Hematopoietic multipotent progenitor cell treated with erythropoietin and hydrocortisone succinate and interleukin-3 and kit ligand, for 15 days (in vitro differentiated cells): ENCODE measurements at regions not wholly inside any gene's neighbourhood (a gene's known extent, or its start where the extent isn't known, plus 50 kb on each side); places are given as distances from the start of the nearest gene placed in this dataset.
"Not testable (repeated sequence)": the region's sequence is repeated elsewhere in the genome, so short reads cannot be mapped to it uniquely, and the experiment has no call there.

Experiments
- DNase-seq: peaks from one replicate; pipeline ENCODE4 v3.0.0-alpha.2; 2015; ENCODE audit warnings: low spot score

GRCh38 chr3:66633402-66634381 lies 132.9 kb upstream of the LRIG1 start:
- no peak for DNase-seq

DNA sequence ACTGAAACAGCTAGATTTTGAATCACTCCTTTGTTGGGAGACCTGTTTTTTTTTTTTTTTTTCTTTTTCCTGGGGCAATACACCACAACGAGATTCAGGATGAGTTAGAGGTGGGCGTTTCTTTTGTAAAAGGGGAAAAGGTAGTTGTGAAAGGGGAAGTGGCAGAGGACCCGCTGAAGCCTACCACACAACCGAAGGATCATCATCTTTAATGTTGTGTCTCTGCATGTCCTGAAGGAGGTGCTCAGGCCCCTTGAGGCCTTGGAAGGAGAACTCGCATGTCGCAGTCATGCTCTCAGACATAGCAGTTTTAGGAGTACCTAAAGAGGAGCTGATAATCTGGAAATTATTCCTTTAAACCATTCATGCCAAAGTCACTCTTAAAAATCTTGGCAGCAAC lies 137.9 kb upstream of the LRIG1 start:
- DNase-seq, result no peak

DNA sequence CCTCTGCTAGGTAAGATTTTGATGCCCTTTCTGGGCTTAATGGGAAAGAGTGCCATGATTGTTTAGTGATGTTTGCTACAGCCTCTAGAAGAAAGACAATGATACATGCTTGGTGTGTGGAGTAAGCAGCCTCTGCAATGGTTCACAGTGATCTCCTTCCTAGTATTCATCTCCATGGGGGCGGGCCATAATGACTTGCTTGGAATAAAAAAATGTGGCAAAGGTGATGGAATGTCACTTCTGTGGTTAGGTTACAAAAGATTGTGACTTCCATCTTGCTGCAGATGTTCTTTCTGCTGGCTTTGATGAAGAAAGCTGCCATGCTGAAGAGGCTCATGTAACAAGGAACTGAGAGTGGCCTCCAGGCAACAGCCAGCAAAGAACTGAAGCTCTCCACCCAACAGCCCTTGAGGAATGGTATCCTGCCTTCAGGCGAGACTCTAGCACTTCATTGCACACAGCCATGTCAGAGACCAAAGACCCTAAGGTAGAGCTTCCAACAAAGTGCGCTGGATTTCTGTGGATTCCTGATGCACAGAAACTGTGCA lies 139.1 kb upstream of the LRIG1 start:
- no peak for DNase-seq

DNA sequence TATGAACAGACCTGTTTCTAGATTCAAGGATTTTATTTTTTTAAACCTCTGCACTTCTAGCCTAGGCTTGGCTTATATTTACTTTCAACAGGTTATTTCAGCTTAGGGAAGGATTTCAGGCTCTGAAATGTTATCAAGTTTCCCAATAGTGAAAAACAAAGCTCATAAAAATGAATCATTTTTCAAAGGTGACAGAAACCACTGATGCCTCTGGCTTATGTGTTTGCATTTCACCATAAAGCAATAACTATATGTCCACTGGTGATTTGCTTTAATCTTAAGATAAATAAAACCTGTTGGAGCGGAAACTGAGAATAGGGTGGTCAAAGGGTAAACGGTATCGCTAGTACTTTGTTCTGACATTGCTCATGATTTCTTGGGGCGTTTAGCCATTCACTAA lies 141.2 kb upstream of the LRIG1 start:
- no peak for DNase-seq

DNA sequence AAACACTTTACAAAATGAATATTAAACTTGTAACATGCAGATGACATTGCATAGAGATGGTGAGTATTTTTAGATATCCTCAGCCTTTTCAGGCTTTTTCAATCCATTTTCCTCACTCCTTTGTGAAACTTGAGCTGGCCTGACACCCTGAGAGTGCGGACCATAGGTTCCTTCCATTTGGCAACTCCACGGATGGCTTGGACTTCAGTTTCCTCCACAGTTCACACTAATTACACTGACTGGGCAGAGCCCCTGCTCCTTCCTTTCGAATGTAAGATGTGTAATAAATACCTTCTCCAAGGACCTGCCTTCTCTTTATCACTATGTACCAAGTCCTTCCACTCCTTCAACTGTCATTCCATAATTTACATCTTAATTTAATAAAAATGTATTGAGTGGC lies 141.7 kb upstream of the LRIG1 start:
- DNase-seq, result no peak

DNA sequence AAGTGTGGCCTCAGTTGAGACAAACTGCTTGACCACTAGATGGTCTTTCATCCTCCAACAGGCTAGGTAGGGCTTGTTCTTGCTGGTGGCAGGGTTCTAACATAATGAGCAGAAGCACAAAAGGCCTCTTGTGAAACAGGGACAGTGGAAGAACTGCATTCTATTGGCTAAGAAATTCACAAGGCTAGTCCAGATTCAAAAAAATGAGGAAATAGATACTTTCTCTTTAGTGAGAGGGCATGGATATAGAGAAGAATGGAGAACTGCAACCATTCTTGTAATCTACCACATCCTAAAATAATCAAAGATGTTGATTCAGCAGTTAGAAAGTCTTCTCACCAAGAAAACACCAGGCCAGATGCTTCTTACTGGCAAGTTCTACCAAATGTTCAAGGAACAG lies 143.7 kb upstream of the LRIG1 start:
- no peak for DNase-seq

DNA sequence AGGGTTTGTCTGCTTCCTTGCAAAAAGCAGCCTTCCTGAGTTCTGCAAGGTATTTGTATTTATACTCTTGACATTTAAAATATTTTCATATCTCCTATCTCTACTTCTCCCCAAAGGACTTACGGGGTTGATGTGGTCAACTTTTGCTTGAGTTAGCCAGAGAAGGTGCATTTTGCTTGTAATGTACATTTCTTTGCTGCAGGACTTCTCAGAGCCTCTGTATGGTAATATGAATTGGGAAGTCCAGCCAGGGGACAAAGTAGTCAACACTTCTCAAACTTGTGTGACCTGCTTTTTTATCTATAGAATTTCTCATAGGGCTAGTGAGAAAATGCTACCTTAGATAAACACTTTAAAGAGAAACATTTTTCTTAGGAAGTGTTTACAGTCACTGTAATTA lies 148.2 kb upstream of the LRIG1 start:
- DNase-seq, result no peak

DNA sequence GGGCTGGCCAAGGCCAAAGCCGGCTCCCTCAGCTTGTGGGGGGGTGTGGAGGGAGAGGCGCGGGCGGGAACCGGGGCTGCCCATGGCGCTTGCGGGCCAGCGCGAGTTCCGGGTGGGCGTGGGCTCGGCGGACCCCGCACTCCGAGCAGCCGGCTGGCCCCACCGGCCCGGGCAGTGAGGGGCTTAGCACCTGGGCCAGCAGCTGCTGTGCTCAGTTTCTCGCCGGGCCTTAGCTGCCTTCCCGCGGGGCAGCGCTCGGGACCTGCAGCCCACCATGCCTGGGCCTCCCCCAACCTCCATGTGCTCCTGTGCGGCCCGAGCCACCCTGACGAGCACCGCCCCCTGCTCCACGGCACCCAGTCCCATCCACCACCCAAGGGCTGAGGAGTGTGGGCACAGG lies 150.7 kb upstream of the LRIG1 start:
- not testable (repeated sequence) for DNase-seq

- DNase-seq, result not testable (repeated sequence)
Observed at GRCh38 chr3:66652100-66652499, 151.3 kb upstream of the LRIG1 start.

DNA sequence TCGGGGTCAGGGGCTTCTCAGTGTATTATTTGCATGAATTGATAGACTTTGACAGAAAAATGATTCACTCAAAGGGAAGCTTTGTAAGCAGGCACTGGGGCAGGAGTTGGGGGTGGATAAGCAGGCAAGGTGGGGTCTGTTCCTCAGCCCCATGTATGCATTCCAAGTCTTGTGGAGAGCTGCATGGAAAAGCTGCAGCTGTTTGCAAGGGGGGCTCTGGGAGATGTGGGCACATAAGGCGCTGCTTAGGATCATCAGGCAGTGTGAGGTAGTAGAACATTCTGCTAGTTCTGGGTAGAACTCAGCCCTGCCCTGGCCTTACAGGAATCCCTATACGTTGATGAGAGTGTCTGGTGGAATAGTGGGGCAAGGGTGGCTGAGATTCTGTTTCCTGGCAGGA lies 154.2 kb upstream of the LRIG1 start:
- DNase-seq, result no peak

GRCh38 chr3:66655671-66656070 lies 154.8 kb upstream of the LRIG1 start:
- DNase-seq, result no peak

GRCh38 chr3:66656609-66657008 lies 155.8 kb upstream of the LRIG1 start:
- no peak for DNase-seq

DNA sequence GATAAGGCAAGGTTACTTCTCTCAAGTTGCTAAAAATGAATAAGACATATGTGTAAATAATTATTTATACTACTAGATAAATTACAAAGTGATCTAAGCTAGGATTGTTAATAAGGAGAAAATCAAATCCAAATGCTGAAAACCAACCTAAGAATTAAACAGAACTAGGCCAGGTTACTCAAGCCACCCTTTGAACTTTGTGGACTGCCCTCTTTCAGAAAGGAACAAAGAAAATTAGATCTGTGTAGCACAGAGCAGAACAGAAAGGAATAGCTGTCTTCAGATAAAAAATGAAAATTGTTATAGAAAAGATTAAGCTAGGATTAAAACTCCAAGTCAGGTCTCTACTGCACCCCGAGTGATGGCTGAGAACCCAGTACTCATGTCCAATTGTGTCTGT lies 158.2 kb upstream of the LRIG1 start:
- DNase-seq, result no peak

DNA sequence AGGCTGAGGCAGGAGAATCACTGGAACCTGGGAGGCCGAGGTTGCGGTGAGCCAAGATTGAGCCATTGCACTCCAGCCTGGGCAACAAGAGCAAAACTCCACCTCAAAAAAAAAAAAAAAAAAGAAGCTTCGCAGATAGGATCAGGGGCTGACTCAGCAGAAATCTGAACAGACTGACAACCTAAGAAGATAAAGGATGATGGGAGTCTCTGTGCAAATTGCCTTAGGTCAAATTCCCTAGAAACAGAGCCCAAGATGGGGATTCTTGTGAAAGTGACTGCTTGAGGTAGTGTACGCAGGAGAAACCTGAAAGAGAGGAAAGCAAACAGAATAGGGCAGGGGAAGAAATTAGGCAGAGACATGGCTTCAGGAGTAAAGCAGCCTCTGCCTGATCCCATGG lies 160.8 kb upstream of the LRIG1 start:
- DNase-seq, result no peak

GRCh38 chr3:66662894-66663293 lies 162.1 kb upstream of the LRIG1 start:
- DNase-seq, result no peak

DNA sequence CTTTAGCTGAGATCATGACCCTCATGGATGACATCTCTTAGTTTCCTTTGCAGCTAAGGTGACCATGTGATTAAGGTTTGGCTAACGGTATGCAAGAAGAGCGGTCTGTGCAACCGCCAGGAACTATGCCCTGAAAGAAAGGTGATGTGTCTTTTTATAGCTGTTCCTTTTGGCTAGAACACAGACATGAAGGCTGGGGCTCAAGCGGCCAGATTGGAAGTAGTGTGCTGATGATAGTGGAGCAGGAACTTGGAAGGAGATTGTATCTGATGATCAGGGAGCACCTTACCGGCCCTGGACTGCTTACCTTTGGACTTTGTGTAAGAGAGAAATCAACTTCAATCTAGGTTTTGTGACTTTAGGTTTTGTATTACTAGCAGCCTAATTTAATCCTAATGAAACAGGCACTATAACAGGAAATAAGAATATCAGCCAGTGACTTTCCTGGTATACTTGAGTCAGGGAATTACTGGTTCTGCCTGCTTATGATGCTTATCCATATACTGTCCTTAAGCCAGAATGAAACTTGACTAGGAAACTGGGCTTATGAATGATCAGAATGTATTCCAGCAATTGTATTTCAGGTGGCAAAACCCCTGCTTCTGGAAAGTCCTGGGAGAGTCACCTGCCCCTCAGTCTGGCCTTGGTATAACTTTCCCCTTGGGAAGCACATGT lies 164.3 kb upstream of the LRIG1 start:
- DNase-seq, result no peak

- no peak for DNase-seq
Observed at GRCh38 chr3:66666362-66666761, 165.5 kb upstream of the LRIG1 start.

GRCh38 chr3:66667263-66667662 lies 166.4 kb upstream of the LRIG1 start:
- no peak for DNase-seq

- DNase-seq, result no peak
Observed at GRCh38 chr3:66671291-66671690, 170.5 kb upstream of the LRIG1 start.

- DNase-seq, result no peak
Observed at GRCh38 chr3:66672830-66673229, 172.0 kb upstream of the LRIG1 start.

- DNase-seq, result no peak
Observed at GRCh38 chr3:66673293-66673692, 172.5 kb upstream of the LRIG1 start.

- DNase-seq, result no peak
Observed at GRCh38 chr3:66675366-66675765, 174.5 kb upstream of the LRIG1 start.
